ENCODE measurements at regions not wholly inside any gene's neighbourhood (a gene's known extent, or its start where the extent isn't known, plus 50 kb on each side); places are given as distances from the start of the nearest gene placed in this dataset.

DNA sequence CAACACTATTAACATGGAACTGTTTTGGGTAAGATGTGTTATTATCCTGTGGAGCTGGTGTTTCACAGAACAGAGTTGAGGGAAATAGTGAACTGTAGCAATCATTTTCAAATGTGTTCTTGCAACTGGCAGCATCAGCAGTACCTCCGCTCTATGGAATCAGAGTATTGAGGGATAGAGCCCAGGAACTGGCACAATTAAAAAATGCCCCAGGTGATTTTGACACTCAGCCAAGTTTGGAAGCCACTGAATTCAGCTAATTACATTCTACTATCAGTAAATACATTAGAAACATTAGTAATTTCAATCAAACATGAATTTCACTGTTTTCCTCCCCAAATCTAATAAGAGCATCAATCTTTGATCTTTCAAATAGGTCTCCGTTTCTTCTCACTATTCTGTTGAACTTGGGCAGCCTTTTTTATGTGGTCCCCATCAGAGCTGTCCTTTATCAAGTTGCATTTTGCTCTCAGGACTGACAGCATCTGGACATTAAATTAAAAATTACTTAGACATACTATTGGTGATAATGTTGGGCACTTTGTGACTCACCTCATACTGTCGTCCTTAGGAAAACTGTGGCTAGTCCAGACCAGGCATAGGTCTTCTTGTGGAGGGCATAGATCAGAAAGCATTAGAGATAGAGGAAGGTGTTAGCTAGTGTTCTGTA, 251.5 kb downstream of the DHX35 start:
- TF ChIP-seq POLR2A (IDR thresholded peaks at IDR 0.05) (no peak), CTCF (IDR thresholded peaks at IDR 0.05) (no peak)
